Heart left ventricle (tissue), 16 donors: ENCODE measurements at regions not wholly inside any gene's neighbourhood (a gene's known extent, or its start where the extent isn't known, plus 50 kb on each side); places are given as distances from the start of the nearest gene placed in this dataset.

Experiments
- ATAC-seq, 4 donors: fragments of 200-7000 bp; cut with Tn5 transposase; one replicate each; pipeline ENCODE4 v1.9.1; 2020 to 2022; ENCODE audit warnings: moderate library complexity in 4 of 4, mild to moderate bottlenecking in 3 of 4, moderate number of reproducible peaks in 1 of 4
- DNase-seq, 5 donors: peaks; one replicate each; pipeline ENCODE4 v3.0.0-alpha.2; 2020
- H3K27ac ChIP-seq, 12 donors: fragments of 200-600 bp; sonication (generic) in 4 of 12; one replicate each; pipeline versions ENCODE4 v1.5.0 to v1.8.0; 2016 to 2022; ENCODE audit warnings: mild to moderate bottlenecking in 2 of 12
- H3K27me3 ChIP-seq, 9 donors: fragments of 200-600 bp; sonication (generic) in 2 of 9; one replicate each; pipeline versions ENCODE4 v1.5.1 to v1.8.0; 2016 to 2022; ENCODE audit warnings: mild to moderate bottlenecking in 3 of 9
- H3K36me3 ChIP-seq, 9 donors: fragments of 200-600 bp; sonication (generic) in 2 of 9; one replicate each; pipeline versions ENCODE4 v1.5.0 to v1.8.0; 2018 to 2022; ENCODE audit warnings: mild to moderate bottlenecking in 2 of 9
- H3K4me1 ChIP-seq, 12 donors: fragments of 200-600 bp; sonication (generic) in 4 of 12; one replicate each; pipeline versions ENCODE4 v1.5.0 to v1.8.0; 2016 to 2022; ENCODE audit warnings: mild to moderate bottlenecking in 3 of 12
- H3K4me3 ChIP-seq, 12 donors: fragments of 200-600 bp; sonication (generic) in 4 of 12; one replicate each; pipeline versions ENCODE4 v1.5.0 to v1.8.0; 2017 to 2022; ENCODE audit warnings: mild to moderate bottlenecking in 9 of 12, moderate library complexity in 4 of 12
- H3K9me3 ChIP-seq, 12 donors: fragments of 200-600 bp; sonication (generic) in 4 of 12; one replicate each; pipeline versions ENCODE4 v1.5.0 to v1.8.0; 2016 to 2022; ENCODE audit warnings: mild to moderate bottlenecking in 1 of 12
- POLR2A ChIP-seq, 2 donors: fragments of 450-650 bp; IDR thresholded peaks; one replicate each; pipeline ENCODE4 v1.6.1; 2017; ENCODE audit warnings: antibody characterized with exemption in 2 of 2, mild to moderate bottlenecking in 2 of 2, moderate library complexity in 2 of 2
- WGBS, 4 donors: extraction: QIAGEN DNeasy Blood & Tissue Kit in 2 of 4; methylation state at CpG; one replicate each; pipeline versions ENCODE4 v1.1.5 to v1.1.7; 2013 to 2018; 5-methylcytosine and 5-hydroxymethylcytosine counted together
- intact Hi-C, 10 donors: fragments of 100-400 bp; cut with DNase I; formaldehyde crosslinking; loops; one replicate each; pipeline versions ENCODE4 v1.11.1 to v1.14.2; 2022
- TF ChIP-seq, protein P1 (sequence below), 12 donors: fragments of 200-600 bp; sonication (generic) in 4 of 12; IDR thresholded peaks; one replicate each; pipeline versions ENCODE4 v1.5.0 to v1.8.0; 2018 to 2022; ENCODE audit warnings: antibody characterized with exemption in 12 of 12, mild to moderate bottlenecking in 5 of 12
- donor health status: ischemic (EF 13 %, LVEDD 7.1; RV severe dilation, severe dysfunction).
- donor health status: healthy with polysubstance abuse.
- donor health status: DM: no; HTN: yes; CAD: no.
- donor health status: DM: no; HTN: no; CAD: no.
- donor health status: ischemic (EF 25% LVEDD 6.9; RV normal size, moderate dysfunction).
- donor health status: ischemic (EF 25% LVEDD 5.7; RV mildly dilated, moderate dysfunction).
- donor health status: healthy.
- donor health status: DM: yes; HTN: yes; CAD: no.
- donor health status: ischemic (EF 35%, LVEDD 5.7; RV mildly dilated, moderate dysfunction).
- donor health status: nonischemic (EF 11% LVEDD 7.7; RV severe dilation, severe dysfunction).
- donor health status: DM: yes; HTN: yes; CAD: no.
- donor health status: PGD.
- donor health status: ischemic (EF 29% LVEDD 5.4; RV normal size, mild dysfunction).
- donor health status: nonischemic (EF 23%, LVEDD 6.1; RV moderate dilation, normal function).

DNA sequence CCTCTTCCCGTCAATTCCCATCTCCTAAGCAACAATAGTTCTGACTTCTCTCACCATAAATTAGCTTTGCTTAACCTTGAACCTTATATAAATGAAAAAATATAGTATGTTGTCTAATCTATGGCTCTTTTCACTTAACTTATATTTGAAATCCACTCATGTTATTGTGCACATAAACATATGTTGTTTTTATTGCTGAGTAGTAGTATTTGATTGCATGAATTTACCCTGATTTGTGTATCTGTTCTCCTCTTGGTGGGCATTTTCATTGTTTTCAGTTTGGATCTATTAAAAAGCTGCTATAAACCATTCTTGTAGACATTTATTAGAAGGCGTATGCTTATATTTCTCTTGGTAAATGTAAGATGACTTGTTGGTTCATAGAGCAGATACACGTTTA lies 874.3 kb upstream of the ZEB2 start:
- TF ChIP-seq, protein P1, sequence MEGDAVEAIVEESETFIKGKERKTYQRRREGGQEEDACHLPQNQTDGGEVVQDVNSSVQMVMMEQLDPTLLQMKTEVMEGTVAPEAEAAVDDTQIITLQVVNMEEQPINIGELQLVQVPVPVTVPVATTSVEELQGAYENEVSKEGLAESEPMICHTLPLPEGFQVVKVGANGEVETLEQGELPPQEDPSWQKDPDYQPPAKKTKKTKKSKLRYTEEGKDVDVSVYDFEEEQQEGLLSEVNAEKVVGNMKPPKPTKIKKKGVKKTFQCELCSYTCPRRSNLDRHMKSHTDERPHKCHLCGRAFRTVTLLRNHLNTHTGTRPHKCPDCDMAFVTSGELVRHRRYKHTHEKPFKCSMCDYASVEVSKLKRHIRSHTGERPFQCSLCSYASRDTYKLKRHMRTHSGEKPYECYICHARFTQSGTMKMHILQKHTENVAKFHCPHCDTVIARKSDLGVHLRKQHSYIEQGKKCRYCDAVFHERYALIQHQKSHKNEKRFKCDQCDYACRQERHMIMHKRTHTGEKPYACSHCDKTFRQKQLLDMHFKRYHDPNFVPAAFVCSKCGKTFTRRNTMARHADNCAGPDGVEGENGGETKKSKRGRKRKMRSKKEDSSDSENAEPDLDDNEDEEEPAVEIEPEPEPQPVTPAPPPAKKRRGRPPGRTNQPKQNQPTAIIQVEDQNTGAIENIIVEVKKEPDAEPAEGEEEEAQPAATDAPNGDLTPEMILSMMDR (IDR thresholded peaks at IDR 0.05), result no peak
- TF ChIP-seq POLR2A (IDR thresholded peaks at IDR 0.05), result no peak
- intact Hi-C loops, result no loop called here
- DNase-seq, result no peak
- ATAC-seq, result no peak
- H3K4me1 ChIP-seq, result no peaks in the 10 kb centered on the region
- H3K36me3 ChIP-seq, result no peaks in the 10 kb centered on the region
- 73 to 83% (median 77%) methylated on average over 3 of the region's 3 CpGs for WGBS, 4 donors
- no peaks in the 10 kb centered on the region for H3K27me3 ChIP-seq
- peaks cover 0 to 7% (median 0%) of the 10 kb centered on the region in 12 donors for H3K9me3 ChIP-seq
- H3K27ac ChIP-seq, result no peak overlapping the region
- H3K4me3 ChIP-seq, result no peak overlapping the region

DNA sequence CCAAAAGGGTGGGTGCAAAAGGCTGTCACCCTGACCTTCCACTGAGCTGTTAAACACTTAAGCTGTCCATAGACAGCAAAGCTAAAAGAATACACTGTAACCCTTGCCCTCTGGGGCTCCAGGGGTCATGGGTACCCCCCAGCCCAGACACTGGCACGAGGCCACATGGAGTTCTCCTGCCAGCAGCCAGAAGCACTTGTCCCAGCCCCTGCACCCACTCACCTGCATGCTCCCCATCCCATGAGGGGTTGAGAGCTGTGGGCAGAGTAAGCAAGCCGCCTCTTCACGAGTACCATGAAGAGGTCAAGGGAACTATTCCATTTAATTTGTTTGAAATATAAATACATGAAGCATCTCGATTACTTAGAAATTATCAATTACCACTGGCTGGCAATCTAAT lies 867.1 kb upstream of the ZEB2 start:
- no peaks in the 10 kb centered on the region for H3K27me3 ChIP-seq
- TF ChIP-seq, protein P1 (IDR thresholded peaks at IDR 0.05), result no peak
- no peak for TF ChIP-seq POLR2A (IDR thresholded peaks at IDR 0.05)
- WGBS, 4 donors, result 82 to 94% (median 91%) methylated on average over 4 of the region's 4 CpGs
- H3K36me3 ChIP-seq, result no peaks in the 10 kb centered on the region
- intact Hi-C loops, result no loop called here
- DNase-seq, result no peak
- peaks cover 0 to 7% (median 0%) of the 10 kb centered on the region in 12 donors for H3K9me3 ChIP-seq
- ATAC-seq, result no peak
- no peaks in the 10 kb centered on the region for H3K4me1 ChIP-seq
- H3K27ac ChIP-seq, result no peak overlapping the region
- no peak overlapping the region for H3K4me3 ChIP-seq

DNA sequence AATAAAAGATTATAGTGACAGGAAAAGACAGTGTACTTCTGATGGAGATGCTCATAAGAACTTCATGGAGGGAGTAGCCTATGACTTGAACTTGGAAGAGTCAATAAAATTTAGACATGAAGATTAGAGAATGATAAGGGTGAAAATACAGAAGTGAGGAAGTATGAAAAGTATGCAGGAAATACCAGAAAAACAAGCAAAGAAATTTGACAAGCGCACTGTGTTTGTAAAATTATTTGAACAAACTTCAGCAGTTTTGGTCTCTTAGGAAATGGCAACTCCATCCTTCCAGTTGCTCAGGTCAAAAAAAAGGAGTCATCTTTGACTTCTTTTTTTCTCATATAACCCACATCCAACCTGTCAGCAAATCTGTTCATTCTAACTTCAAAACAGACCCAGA lies 864.0 kb upstream of the ZEB2 start:
- H3K27ac ChIP-seq, result no peak overlapping the region
- TF ChIP-seq POLR2A (IDR thresholded peaks at IDR 0.05), result no peak
- TF ChIP-seq, protein P1 (IDR thresholded peaks at IDR 0.05), result no peak
- no peaks in the 10 kb centered on the region for H3K27me3 ChIP-seq
- intact Hi-C loops, result no loop called here
- no peak overlapping the region for H3K4me3 ChIP-seq
- no peaks in the 10 kb centered on the region for H3K9me3 ChIP-seq
- H3K36me3 ChIP-seq, result no peaks in the 10 kb centered on the region
- DNase-seq, result no peak
- ATAC-seq, result no peak
- 84 to 90% (median 84%) methylated on average over 1 of the region's 1 CpG for WGBS, 4 donors
- H3K4me1 ChIP-seq, result no peaks in the 10 kb centered on the region

DNA sequence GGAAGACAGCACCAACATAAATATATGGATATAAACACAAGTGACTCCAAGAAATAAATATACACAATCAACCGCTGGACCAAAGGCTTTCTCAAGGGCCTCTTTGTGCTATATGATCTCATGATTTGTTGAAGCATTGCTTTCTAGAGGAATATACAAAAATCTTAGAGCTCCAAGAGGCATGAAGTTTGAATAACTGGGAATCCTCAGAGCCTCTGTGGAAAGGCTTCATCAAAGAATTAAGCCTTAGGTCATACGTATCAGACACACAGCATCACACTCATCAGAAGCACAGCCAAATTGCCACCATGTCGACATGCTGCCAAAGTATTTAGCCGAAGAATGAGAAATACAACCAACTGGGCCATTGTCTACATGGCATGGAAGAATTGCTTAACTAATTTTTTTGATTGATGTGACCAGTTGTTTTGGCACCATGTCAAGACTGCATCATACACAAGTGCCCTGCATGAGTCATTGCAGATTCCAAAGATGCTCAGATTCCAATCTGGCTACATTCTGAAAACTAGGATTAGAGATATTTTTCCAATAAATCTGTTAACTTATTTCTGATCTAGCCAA lies 860.6 kb upstream of the ZEB2 start:
- no peaks in the 10 kb centered on the region for H3K27me3 ChIP-seq
- intact Hi-C loops, result no loop called here
- H3K9me3 ChIP-seq, result no peaks in the 10 kb centered on the region
- H3K36me3 ChIP-seq, result no peaks in the 10 kb centered on the region
- ATAC-seq (no peak), DNase-seq (no peak)
- 71 to 94% (median 90%) methylated on average over 4 of the region's 4 CpGs for WGBS, 4 donors
- H3K4me1 ChIP-seq, result no peaks in the 10 kb centered on the region
- no peak overlapping the region for H3K27ac ChIP-seq
- no peak overlapping the region for H3K4me3 ChIP-seq
- TF ChIP-seq POLR2A (IDR thresholded peaks at IDR 0.05), result no peak
- TF ChIP-seq, protein P1 (IDR thresholded peaks at IDR 0.05), result no peak
